Gastroesophageal sphincter (tissue), 4 donors: ENCODE measurements at regions not wholly inside any gene's neighbourhood (a gene's known extent, or its start where the extent isn't known, plus 50 kb on each side); places are given as distances from the start of the nearest gene placed in this dataset.

Experiments used
- ATAC-seq: fragments of 150-250 bp; one replicate; pipeline ENCODE4 v1.9.1; 2016; ENCODE audit warnings: mild to moderate bottlenecking, moderate library complexity
- H3K27ac ChIP-seq, 4 donors: fragments of 200-600 bp; sonication (generic) in 3 of 4; 1 replicate in 3 of 4; 2 replicates in 1 of 4; pipeline ENCODE4 v1.5.1; 2016 to 2019
- H3K27me3 ChIP-seq: fragments of 200-600 bp; sonication (generic); one replicate; pipeline ENCODE4 v1.5.1; 2019
- H3K36me3 ChIP-seq, 2 donors: fragments of 200-600 bp; sonication (generic); one replicate each; pipeline ENCODE4 v1.5.1; 2019; ENCODE audit warnings: control low read depth in 1 of 2
- H3K4me1 ChIP-seq, 3 donors: fragments of 200-600 bp; sonication (generic); 1 replicate in 2 of 3; 2 replicates in 1 of 3; pipeline ENCODE4 v1.5.1; 2016 to 2019; ENCODE audit warnings: control low read depth in 2 of 3
- H3K4me3 ChIP-seq, 2 donors: fragments of 200-600 bp; sonication (generic); one replicate each; pipeline ENCODE4 v1.5.1; 2019; ENCODE audit warnings: mild to moderate bottlenecking in 1 of 2, moderate library complexity in 1 of 2
- H3K9me3 ChIP-seq, 3 donors: fragments of 200-600 bp; sonication (generic); one replicate each; pipeline ENCODE4 v1.5.1; 2017 to 2019; ENCODE audit warnings: control low read depth in 2 of 3
- CTCF ChIP-seq, 4 experiments: fragments of 200-600 bp in 2 of 4; fragments of 450-650 bp in 2 of 4; sonication (generic) in 1 of 4; IDR thresholded peaks; one replicate each; pipeline ENCODE4 v1.5.1; 2017 to 2019; ENCODE audit warnings: antibody characterized with exemption in 4 of 4, mild to moderate bottlenecking in 2 of 4, moderate library complexity in 2 of 4
- EP300 ChIP-seq: sonication (generic); formaldehyde crosslinking; IDR thresholded peaks from one replicate; pipeline ENCODE4 v1.6.1; 2017; ENCODE audit warnings: antibody characterized with exemption, mild to moderate bottlenecking
- POLR2A ChIP-seq, 2 donors: fragments of 450-650 bp; IDR thresholded peaks; one replicate each; pipeline ENCODE4 v1.6.1; 2017; ENCODE audit warnings: antibody characterized with exemption in 2 of 2, mild to moderate bottlenecking in 2 of 2, moderate library complexity in 1 of 2
- POLR2AphosphoS5 ChIP-seq: sonication (generic); formaldehyde crosslinking; IDR thresholded peaks from one replicate; pipeline ENCODE4 v1.6.1; 2017; ENCODE audit warnings: antibody characterized with exemption
- WGBS, 2 donors: methylation state at CpG; one replicate each; pipeline ENCODE4 v1.1.5; 2018; ENCODE audit warnings: low coverage in 1 of 2; 5-methylcytosine and 5-hydroxymethylcytosine counted together

DNA sequence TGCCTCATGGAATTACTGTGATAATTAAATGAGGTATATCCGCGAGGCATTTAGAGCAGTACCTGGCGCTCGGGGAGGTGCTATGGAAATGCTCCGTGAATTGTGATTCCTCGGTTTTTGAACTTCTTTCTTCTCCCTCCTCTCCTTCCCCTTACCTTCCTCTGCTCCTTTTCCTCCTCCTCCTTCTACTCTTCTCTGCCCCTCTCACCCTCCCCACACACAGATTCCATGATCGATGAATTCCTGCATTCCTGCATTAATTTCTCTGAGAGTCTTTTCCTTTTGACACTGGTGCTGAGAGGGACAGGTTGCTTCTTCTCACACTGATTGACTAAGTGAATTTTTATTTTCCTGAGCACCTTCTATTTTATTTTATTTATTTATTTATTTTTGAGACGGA lies 101.2 kb upstream of the RGMA start:
- Histone ChIP-seq H3K4me3 (no peak overlapping the region), H3K36me3 (no peaks in the 10 kb centered on the region), H3K4me1 (no peaks in the 10 kb centered on the region), H3K9me3 (no peaks in the 10 kb centered on the region), H3K27ac (no peak overlapping the region), H3K27me3 (no peaks in the 10 kb centered on the region)
- no peak for ATAC-seq
- TF ChIP-seq POLR2A (IDR thresholded peaks at IDR 0.05), result no peak
- TF ChIP-seq EP300, result no peak
- TF ChIP-seq POLR2AphosphoS5, result no peak
- no peak for TF ChIP-seq CTCF (IDR thresholded peaks at IDR 0.05)
- whole genome bisulfite sequencing, 2 donors, result 85 to 88% methylated on average over 4 to 7 of the region's 8 CpGs

DNA sequence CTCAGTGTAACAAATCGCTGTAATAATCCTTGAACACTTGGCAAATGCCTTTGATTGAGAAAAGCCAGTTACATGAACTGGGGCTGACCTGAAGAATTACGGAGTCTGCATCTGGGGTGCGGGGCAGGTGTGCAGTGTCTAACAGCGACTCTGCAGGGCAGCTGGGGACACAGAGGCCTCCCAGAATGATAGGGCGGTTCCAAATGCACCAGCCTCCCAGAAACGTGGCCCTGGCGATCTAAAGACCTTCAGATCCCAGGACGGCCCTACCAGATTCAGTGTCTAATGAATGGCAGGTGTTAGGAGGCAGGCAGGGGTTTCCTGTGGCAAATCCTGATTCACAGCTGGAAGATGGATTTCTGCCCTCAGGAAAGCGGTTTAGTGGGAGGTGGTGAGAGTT lies 100.5 kb upstream of the RGMA start:
- TF ChIP-seq CTCF (IDR thresholded peaks at IDR 0.05), result no peak
- TF ChIP-seq EP300, result no peak
- no peak for TF ChIP-seq POLR2AphosphoS5
- no peak for TF ChIP-seq POLR2A (IDR thresholded peaks at IDR 0.05)
- H3K9me3 ChIP-seq, result no peaks in the 10 kb centered on the region
- H3K4me1 ChIP-seq, result no peaks in the 10 kb centered on the region
- ATAC-seq, result no peak
- WGBS, 2 donors, result 74 to 80% methylated on average over 8 of the region's 9 CpGs
- H3K4me3 ChIP-seq, result no peak overlapping the region
- no peak overlapping the region for H3K27ac ChIP-seq
- H3K36me3 ChIP-seq, result no peaks in the 10 kb centered on the region
- no peaks in the 10 kb centered on the region for H3K27me3 ChIP-seq

DNA sequence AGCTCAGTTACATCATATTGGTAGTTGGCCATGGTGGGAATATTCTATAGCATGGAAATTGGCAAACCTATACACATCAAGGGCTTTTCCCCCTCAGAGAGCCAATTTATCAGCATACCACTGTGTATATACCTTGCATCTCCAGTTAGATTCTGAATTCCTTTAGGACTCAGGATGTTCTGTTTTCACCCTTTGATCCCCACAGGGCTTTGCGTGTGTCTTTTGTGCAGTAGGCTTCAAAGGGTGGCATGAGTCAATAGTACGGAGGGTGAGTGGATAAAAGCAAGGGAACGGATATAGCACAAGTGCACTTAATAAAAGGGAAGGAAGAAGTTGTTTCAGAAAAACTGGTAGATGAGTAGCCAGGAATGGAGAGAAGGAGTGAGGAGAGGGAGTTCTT lies 99.2 kb upstream of the RGMA start:
- Histone ChIP-seq H3K27me3 (no peaks in the 10 kb centered on the region), H3K9me3 (no peaks in the 10 kb centered on the region), H3K4me1 (no peaks in the 10 kb centered on the region), H3K27ac (no peak overlapping the region), H3K36me3 (no peaks in the 10 kb centered on the region), H3K4me3 (no peak overlapping the region)
- 85% methylated on average over 3 of the region's 3 CpGs; no CpG with 5 or more reads in 1 of the 2 donors for WGBS, 2 donors
- TF ChIP-seq POLR2A (IDR thresholded peaks at IDR 0.05) (no peak), EP300 (no peak), POLR2AphosphoS5 (no peak), CTCF (IDR thresholded peaks at IDR 0.05) (no peak)
- no peak for ATAC-seq

- TF ChIP-seq POLR2A (IDR thresholded peaks at IDR 0.05), result no peak
- no peak for TF ChIP-seq EP300
- TF ChIP-seq POLR2AphosphoS5, result no peak
- no peak for TF ChIP-seq CTCF (IDR thresholded peaks at IDR 0.05)
- ATAC-seq, result no peak
- 53 to 80% methylated on average over 3 of the region's 3 CpGs for WGBS, 2 donors
Measured at GRCh38 chr15:93185796-93186195, 96.8 kb upstream of the RGMA start.

GRCh38 chr15:93182703-93183205 lies 93.7 kb upstream of the RGMA start:
- WGBS, 2 donors, result 70 to 96% methylated on average over 4 to 5 of the region's 8 CpGs
- TF ChIP-seq POLR2A (IDR thresholded peaks at IDR 0.05), result no peak
- no peak for TF ChIP-seq POLR2AphosphoS5
- no peak for TF ChIP-seq EP300
- TF ChIP-seq CTCF (IDR thresholded peaks at IDR 0.05), result no peak
- Histone ChIP-seq H3K9me3 (no peaks in the 10 kb centered on the region), H3K27me3 (no peaks in the 10 kb centered on the region), H3K4me1 (peaks cover 0 to 10% (median 5%) of the 10 kb centered on the region in 3 donors), H3K27ac (no peak overlapping the region), H3K36me3 (no peaks in the 10 kb centered on the region), H3K4me3 (no peak overlapping the region)
- ATAC-seq, result no peak

More at GRCh38 chr15:93185796-93186195, 96.8 kb upstream of the RGMA start:
- Histone ChIP-seq H3K36me3 (no peaks in the 10 kb centered on the region), H3K27me3 (no peaks in the 10 kb centered on the region), H3K9me3 (no peaks in the 10 kb centered on the region), H3K4me1 (no peaks in the 10 kb centered on the region), H3K4me3 (no peak overlapping the region), H3K27ac (no peak overlapping the region)
